Cardiac fibroblast (primary cell): ENCODE measurements at regions not wholly inside any gene's neighbourhood (a gene's known extent, or its start where the extent isn't known, plus 50 kb on each side); places are given as distances from the start of the nearest gene placed in this dataset.
"Not testable (repeated sequence)": the region's sequence is repeated elsewhere in the genome, so short reads cannot be mapped to it uniquely, and the experiment has no call there.

Experiments used
- DNase-seq, 2 donors: peaks; one replicate each; pipeline versions ENCODE4 v3.0.0 to v3.0.0-alpha.2; 2010; ENCODE audit warnings: low read depth in 2 of 2
- H3K4me3 ChIP-seq, 2 donors: replicated peaks in 1 of 2; 1 replicate in 1 of 2; 2 replicates in 1 of 2; pipeline ENCODE4 v1.5.1; 2011; ENCODE audit warnings: low read depth in 2 of 2, low read length in 2 of 2, mild to moderate bottlenecking in 2 of 2, moderate library complexity in 1 of 2
- TF ChIP-seq, protein P1 (sequence below): IDR thresholded peaks from one replicate; pipeline ENCODE4 v1.5.1; 2011; ENCODE audit warnings: low read depth, mild to moderate bottlenecking, low read length, inconsistent platforms

DNA sequence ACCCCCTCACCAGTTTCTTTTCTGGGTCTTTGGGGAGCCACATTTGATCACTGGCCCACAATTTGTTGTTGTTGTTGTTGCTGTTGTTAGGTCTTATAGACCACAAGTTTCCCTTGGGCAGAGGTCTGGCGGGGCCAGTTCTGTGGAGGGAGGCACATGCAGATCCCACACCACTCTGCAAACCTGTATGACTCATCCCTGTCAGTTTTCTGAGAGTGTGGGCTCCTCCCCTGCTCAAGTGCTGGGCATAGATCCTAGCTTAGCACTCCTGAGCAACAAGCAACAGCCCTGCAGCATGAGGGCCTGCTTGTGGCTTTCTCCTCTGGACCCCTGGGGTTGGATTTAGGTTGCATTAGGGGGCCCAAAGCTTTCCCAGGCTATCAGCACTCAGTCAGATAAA is 411.1 kb upstream of the HTR1E start:
- TF ChIP-seq, protein P1, sequence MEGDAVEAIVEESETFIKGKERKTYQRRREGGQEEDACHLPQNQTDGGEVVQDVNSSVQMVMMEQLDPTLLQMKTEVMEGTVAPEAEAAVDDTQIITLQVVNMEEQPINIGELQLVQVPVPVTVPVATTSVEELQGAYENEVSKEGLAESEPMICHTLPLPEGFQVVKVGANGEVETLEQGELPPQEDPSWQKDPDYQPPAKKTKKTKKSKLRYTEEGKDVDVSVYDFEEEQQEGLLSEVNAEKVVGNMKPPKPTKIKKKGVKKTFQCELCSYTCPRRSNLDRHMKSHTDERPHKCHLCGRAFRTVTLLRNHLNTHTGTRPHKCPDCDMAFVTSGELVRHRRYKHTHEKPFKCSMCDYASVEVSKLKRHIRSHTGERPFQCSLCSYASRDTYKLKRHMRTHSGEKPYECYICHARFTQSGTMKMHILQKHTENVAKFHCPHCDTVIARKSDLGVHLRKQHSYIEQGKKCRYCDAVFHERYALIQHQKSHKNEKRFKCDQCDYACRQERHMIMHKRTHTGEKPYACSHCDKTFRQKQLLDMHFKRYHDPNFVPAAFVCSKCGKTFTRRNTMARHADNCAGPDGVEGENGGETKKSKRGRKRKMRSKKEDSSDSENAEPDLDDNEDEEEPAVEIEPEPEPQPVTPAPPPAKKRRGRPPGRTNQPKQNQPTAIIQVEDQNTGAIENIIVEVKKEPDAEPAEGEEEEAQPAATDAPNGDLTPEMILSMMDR, result no peak

DNA sequence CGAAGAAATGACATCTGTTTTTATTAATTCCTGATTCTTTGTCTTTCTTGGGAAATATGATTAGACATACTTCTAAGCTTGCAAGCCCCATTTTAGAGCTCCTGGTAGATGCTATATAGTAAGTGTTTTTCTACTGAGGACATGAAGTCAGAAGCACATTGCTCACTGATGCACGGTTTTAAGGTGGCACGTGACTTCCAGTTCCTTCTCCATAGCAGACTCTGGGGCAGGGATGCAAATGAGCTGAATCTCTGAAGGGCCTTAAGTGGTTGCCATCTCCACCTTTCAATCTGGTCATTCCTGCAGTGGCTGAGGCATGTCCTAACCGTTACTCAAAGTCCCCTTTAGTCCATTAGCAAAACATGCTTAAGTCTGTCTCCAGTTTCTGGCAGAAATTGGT is 421.2 kb upstream of the HTR1E start:
- DNase-seq, result no peak
- TF ChIP-seq, protein P1, result no peak
- H3K4me3 ChIP-seq, result no peak overlapping the region

More for the DNA sequence above, 411.1 kb upstream of the HTR1E start:
- DNase-seq, result no peak
- no peak overlapping the region for H3K4me3 ChIP-seq

DNA sequence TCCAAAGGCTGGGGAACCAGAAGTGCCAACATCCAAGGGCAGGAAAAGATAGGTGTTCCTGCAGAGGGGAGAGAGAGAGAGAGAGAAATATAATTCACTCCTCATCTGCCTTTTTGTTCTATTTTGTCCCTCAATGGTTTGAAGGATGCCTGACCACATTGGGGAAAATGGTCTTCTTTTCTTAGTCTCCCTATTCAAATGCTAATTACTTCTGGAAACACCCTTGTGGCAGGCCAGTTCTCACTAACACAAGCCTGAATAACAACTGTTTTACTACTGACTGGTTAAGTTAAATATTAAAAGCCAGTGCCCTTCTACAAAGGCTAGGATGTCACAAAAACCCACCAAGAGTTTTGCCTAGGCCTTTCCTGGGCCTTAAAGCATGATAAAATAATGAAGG is 425.4 kb upstream of the HTR1E start:
- H3K4me3 ChIP-seq, result no peak overlapping the region
- no peak for DNase-seq
- TF ChIP-seq, protein P1, result no peak

DNA sequence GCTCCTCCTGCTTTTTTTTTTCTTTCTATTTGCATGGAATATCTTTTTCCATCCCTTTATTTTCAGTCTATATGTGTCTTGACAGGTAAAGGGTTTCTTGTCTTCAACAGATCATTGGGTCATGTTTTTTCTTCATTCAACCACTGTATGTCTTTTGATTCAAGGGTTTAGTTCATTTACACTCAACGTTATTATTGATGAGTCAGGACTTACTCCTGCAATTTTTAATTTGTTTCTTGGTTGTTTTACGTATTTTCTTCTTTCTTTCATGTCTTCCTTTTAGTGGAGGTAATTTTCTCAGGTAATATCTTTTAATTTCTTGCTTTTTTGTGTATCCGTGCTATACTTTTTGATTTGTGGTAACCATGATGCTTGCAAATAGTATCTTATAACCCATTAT is 429.1 kb upstream of the HTR1E start:
- DNase-seq, result no peak
- no peak overlapping the region for H3K4me3 ChIP-seq
- TF ChIP-seq, protein P1, result no peak

DNA sequence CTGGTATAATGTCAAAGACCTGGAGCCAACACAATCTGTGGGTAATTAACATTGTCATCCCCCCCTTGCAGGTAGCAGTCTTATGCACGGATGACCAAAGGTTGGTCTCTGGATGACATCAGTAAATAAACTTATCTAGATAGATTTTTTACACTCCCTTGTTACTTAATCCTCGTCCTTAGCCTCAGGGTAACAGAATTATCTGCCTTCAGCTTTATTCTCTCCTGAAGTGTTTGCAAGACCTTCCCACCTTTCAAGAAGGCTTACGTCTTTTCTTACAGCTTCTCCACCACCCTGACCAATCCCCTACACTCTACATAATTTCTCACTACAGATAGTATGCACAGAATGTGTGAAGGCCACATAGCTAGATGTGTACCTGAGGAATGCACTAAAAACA is 434.8 kb upstream of the HTR1E start:
- TF ChIP-seq, protein P1, result no peak
- no peak for DNase-seq
- H3K4me3 ChIP-seq, result no peak overlapping the region

DNA sequence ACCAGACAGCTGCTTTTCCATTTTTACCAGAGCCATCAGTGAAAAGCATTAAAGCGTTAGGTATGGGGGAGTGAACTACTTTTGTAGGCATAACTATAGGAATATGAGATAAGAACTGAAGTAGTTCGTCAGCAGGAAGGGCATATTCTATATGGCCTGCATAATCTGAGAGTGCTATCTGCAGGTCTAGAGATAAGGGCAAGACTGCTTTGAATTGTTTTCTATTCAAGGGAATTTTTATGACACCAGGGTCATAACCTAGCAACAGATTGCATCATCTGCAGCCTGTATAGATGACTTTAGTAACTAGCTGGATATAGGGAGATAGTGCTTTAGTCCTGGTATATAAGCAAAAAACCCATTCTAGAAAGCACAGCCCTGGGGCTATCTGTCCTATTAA is 437.3 kb upstream of the HTR1E start:
- DNase-seq, result no peak
- no peak overlapping the region for H3K4me3 ChIP-seq
- TF ChIP-seq, protein P1, result no peak

DNA sequence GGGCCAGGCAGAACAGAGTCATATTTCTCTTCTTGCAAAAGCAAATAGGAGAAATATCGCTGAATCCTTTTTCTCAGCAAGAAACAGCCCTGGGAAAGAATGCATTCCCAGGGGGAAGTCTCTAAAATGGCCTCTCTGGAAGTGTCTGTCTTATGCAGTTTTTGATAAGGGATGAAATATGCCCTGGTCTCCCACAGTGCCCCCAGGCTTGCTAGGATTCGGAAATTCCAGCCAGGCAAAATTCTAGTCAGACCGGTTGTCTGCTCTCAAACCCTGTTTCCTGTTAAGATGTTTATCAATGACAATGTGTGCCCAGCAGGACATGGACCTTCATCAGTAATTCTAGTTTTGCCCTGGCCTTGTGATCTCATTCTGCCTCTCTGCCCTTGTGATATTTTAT is 448.3 kb upstream of the HTR1E start:
- not testable (repeated sequence) for H3K4me3 ChIP-seq, DNase-seq
